ENCODE measurements at regions not wholly inside any gene's neighbourhood (a gene's known extent, or its start where the extent isn't known, plus 50 kb on each side); places are given as distances from the start of the nearest gene placed in this dataset.

DNA sequence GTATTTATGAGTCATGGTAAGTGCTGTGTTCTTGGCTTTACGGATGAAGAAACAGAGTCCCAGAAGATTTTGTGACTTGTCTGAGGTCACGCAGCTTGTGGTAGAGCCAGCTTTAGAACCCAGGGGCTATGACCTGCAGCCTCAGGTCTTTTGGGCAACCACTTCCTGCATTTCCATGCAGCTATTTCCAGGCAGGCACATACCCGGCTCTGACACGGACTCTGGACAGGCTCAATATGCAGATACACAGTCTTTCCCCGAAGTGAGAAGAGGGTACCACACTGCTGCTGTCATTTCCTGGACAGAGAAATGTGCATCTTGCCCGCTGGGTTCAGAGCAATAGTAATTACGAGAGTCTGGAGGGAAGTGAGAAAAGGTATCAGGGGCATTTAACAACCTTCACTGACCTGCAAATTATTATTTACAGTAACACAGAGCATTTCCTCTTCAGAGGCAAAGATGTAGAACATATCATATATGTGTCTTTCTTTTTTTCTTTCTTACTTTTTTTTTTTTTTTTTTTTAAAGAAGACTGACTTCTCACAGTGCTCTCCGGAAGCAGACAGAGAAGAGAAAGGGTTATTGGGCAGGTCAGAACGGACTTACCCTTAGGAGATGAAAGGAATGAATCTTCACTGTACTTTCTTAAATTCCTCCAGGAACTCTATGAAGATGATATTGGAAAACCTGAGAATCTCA is 185.1 kb downstream of the CLIC5 start:
- FAIRE-seq (no peak), DNase-seq (ENCODE audit: low spot score) (no peak)

- DNase-seq (ENCODE audit: low spot score) (no peak), FAIRE-seq (no peak)
Observed at GRCh38 chr6:45829873-45830272, 185.8 kb downstream of the CLIC5 start.

DNA sequence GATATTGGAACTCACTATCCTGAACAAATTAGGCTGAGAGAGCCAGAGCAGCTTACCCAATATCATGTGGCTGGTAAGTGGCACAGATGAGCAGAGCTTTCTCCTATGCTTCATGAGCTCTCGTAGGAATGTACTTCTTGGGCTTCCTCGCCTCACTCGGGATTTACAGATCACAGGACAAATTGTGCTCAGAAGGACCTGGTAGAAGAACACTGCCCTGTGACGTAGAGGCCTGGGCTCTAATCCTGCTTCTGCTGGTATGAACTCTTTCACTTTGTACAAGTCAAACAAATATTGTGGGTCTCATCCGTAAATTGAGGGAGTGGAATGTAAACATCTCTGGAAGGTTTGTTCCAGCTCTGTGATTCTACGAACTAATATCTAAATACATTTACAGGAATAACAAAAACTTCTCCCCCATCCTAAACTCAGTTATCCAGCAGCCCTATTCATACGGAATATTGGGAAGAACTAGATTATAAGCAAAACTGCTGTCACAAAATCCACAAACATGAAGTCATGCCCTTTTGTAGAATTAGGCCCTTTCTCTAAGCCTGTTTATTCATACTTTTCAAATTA is 187.6 kb downstream of the CLIC5 start:
- no peak for DNase-seq (ENCODE audit: low spot score)
- FAIRE-seq, result no peak

- DNase-seq (ENCODE audit: low spot score) (no peak), FAIRE-seq (no peak)
Observed at GRCh38 chr6:45822873-45823272, 192.8 kb downstream of the CLIC5 start.

- FAIRE-seq (no peak), DNase-seq (ENCODE audit: low spot score) (no peak)
Observed at GRCh38 chr6:45822246-45822812, 193.3 kb downstream of the CLIC5 start.

DNA sequence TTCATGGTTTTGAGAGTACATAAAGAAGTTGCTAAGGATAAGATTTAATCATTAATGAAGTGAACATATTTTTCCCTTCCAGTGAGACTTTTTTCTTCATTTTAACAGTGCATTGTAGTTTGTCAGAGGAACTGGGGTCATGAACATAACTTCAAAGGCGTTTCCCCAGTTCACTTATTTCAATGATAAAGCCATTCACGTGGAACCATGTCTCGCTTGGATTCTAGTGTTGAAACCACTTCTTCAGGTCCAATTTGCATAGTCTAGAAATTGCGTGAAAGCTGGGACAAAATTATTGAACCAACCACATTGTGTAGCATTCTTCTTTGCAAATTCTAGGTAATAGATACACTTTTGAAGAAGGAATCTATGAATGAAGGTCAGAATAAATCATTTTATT is 197.0 kb downstream of the CLIC5 start:
- FAIRE-seq, result no peak
- DNase-seq (ENCODE audit: low spot score), result no peak

DNA sequence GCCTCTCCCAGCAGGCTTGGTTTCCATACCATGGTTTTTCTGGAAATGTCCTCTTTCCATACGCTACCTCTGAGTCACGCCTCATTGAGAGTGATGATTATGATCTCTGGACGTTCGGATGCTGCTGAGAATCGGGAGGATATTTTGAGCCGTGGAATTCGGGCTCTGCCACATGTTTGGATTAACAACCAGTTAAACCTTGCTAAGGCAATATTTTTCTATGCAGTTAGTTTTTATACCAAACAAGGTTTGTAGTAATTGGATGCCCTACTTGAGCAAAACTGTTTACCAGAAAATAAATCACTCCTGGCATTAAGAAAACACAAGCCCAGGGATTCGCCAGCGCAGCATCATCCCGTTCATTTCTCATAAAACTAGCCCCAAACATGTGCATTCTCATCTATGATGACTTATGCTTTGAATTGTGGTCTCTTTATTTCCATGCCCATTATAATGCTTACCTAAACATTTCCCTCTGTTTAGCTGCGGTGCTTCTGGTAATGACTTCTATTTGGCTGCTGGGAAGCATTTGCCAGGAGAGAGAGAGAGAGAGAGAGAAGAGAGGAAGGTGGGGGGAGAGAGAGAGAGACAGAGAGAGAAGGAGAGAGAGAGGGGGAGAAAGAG is 198.9 kb downstream of the CLIC5 start:
- DNase-seq (ENCODE audit: low spot score) (no peak), FAIRE-seq (no peak)

- no peak for FAIRE-seq
- no peak for DNase-seq (ENCODE audit: low spot score)
Observed at GRCh38 chr6:45815466-45816125, 200.1 kb downstream of the CLIC5 start.

GRCh38 chr6:45814772-45815171 is 200.9 kb downstream of the CLIC5 start:
- DNase-seq (ENCODE audit: low spot score) (no peak), FAIRE-seq (no peak)

GRCh38 chr6:45813943-45814342 is 201.7 kb downstream of the CLIC5 start:
- DNase-seq (ENCODE audit: low spot score) (no peak), FAIRE-seq (no peak)

DNA sequence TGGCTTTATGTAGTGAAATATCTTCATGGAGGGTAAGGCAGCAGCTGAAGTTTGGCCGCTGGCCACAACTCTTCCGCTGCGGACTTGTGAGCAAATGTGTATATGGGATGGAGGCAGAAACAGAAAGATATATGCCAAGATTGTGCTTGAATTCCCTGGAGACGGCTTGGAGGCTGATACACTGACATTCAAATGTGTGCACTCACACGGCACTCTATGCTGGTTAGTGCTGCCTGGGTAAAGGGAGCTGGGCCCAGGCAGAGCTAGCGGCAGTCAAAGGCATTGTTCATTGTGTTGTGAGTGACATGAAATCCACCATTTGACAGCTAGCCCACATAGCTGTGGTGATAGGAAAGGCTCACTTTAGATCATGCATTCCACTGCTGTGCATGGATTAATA is 202.7 kb downstream of the CLIC5 start:
- no peak for FAIRE-seq

GRCh38 chr6:45808917-45809316 is 206.7 kb downstream of the CLIC5 start:
- DNase-seq (ENCODE audit: low spot score), result no peak
- FAIRE-seq, result no peak

More for the DNA sequence above, 202.7 kb downstream of the CLIC5 start:
- DNase-seq (ENCODE audit: low spot score), result no peak

- DNase-seq (ENCODE audit: low spot score) (no peak), FAIRE-seq (no peak)
Observed at GRCh38 chr6:45808042-45808645, 207.5 kb downstream of the CLIC5 start.

DNA sequence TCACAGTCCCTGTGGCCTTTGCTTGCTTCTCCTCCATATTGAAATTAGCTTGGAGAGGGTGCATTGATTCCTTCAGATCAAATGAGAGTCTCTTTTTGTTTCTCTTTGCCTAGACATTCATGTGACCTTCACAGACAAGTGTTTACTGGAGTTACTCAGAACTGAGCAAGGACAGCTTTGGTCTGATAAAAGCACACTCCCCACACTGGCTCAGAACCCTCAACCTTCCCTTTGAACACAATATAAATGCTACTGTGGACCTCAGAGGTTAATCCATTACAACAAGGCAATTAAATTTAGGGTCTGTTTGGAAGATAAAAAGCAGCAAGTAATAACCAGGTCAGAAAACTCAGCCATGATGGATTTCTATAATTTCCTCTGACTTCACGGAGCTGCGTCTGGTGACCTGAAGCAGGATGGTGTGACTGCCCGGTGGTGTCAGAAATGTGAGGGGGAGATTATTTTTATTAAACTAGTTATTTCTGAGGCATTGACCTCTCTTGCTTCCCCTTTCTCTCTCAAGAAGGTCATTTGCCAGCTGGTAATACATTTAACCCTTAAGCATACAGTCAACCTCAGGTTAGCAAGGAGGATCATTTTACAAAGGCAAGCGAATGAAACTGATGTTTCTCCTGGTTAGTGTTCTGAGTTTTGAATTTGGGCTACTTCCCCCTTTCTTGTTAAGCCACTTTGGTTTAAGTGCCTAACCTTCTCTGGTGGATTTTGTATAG is 208.2 kb downstream of the CLIC5 start:
- no peak for DNase-seq (ENCODE audit: low spot score)
- no peak for FAIRE-seq

DNA sequence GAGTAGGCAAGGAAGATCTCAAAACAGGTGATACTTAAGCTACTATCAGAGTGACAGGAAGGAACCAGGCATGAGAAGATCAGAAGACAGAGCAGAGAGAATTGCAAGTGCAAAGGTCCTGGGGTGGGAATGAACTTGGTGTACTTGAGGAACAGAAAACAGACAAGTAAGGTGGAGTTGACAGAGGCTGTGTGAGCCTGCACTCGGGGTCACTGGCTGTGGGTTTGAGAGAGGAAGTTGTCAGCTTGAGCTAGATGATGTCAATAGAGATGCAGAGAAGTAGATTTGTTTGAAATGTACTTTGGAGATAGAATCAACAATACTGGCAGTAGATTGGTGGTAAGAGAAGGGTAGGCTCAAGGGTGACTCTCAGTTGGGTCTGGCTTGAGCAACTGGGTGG is 209.5 kb downstream of the CLIC5 start:
- DNase-seq (ENCODE audit: low spot score), result no peak
- no peak for FAIRE-seq

GRCh38 chr6:45803071-45803470 is 212.6 kb downstream of the CLIC5 start:
- DNase-seq (ENCODE audit: low spot score) (no peak), FAIRE-seq (no peak)

GRCh38 chr6:45801471-45802289 is 214.0 kb downstream of the CLIC5 start:
- no peak for DNase-seq (ENCODE audit: low spot score)
- no peak for FAIRE-seq

- DNase-seq (ENCODE audit: low spot score), result no peak
- FAIRE-seq, result no peak
Observed at GRCh38 chr6:45800911-45801310, 214.7 kb downstream of the CLIC5 start.

DNA sequence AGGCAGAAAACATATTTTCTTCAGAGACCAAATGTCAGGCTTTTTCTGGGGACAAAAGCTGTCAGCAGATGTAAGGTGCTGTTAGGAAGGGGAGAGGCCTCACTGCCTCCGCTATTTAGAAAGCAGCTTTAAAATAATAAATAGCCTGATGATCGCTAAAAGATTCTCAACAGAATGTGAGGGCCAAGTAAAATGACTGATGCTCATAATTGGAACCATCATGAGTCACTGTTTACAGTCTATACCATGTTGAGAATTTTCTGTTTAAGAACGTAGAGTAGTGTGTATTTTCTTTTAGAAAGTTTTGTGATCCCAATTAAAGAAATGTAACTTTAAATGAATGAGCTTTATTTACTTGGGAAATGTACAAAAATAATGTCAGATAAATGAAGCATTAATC is 220.0 kb downstream of the CLIC5 start:
- FAIRE-seq, result no peak

DNA sequence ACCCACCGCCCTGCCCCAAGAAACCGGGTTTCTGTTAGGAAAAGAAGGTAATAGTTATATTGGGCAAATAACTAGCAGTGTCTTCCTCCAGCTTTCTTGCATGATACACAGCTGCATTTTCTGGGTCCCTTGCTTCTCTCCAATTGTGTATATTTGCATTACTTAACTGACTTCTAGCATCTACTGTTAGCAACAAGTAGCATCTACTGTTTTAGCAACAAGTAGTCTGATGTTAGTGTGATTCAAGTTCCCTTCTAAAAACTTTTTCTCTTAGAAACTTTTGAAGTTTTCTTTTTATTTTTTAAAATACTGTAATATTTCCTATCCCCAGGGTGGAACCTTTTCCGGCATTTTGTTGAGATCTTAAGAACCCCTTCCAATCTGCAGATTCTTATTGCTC is 221.2 kb downstream of the CLIC5 start:
- no peak for FAIRE-seq
- DNase-seq (ENCODE audit: low spot score), result no peak

More for the DNA sequence above, 220.0 kb downstream of the CLIC5 start:
- no peak for DNase-seq (ENCODE audit: low spot score)

Measured in urothelium cell line (cell line).